Lower leg skin (tissue), 3 donors: ENCODE measurements at regions not wholly inside any gene's neighbourhood (a gene's known extent, or its start where the extent isn't known, plus 50 kb on each side); places are given as distances from the start of the nearest gene placed in this dataset.

Experiments
- CTCF ChIP-seq, 3 donors: fragments of 450-650 bp; IDR thresholded peaks; one replicate each; pipeline ENCODE4 v1.5.1; 2016; ENCODE audit warnings: antibody characterized with exemption in 3 of 3, mild to moderate bottlenecking in 3 of 3, moderate library complexity in 2 of 3
- POLR2A ChIP-seq, 2 donors: fragments of 450-650 bp; IDR thresholded peaks; one replicate each; pipeline ENCODE4 v1.6.1; 2016 to 2017; ENCODE audit warnings: antibody characterized with exemption in 2 of 2, mild to moderate bottlenecking in 1 of 2, moderate library complexity in 1 of 2

DNA sequence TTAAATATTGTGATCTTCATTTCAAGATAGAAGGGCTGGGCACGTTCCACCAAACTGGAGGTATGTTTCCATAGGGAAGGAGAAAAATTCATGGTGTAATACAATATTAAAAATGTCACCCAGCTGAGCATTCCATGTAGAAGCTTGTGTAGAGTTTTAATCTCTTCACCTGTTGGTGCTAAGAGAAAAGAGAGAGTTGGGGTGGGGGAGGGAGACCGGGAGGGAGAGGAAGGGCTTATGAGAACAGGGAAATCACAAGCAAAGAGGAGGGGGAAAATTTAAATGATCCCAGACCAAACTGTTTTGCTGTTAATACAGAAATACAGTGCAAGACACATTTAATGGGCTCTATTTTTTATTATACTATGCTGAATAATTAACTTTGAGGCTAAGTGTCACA, 345.8 kb downstream of the ZNF536 start:
- TF ChIP-seq CTCF (IDR thresholded peaks at IDR 0.05) (no peak), POLR2A (IDR thresholded peaks at IDR 0.05) (no peak)
